Adrenal gland (tissue), 9 donors: ENCODE measurements at regions not wholly inside any gene's neighbourhood (a gene's known extent, or its start where the extent isn't known, plus 50 kb on each side); places are given as distances from the start of the nearest gene placed in this dataset.

Source experiments
- DNase-seq, 7 donors: peaks; one replicate each; pipeline ENCODE4 v3.0.0-alpha.2; 2019 to 2020
- H3K27ac ChIP-seq, 5 donors: fragments of 200-600 bp; sonication (generic) in 4 of 5; 1 replicate in 3 of 5; 2 replicates in 2 of 5; pipeline versions ENCODE4 v1.5.1 to v1.8.0; 2016 to 2020; ENCODE audit warnings: mild to moderate bottlenecking in 1 of 5
- H3K27me3 ChIP-seq: fragments of 200-600 bp; 2 replicates; pipeline ENCODE4 v1.8.0; 2021
- H3K36me3 ChIP-seq, 2 donors: fragments of 200-600 bp; replicated peaks in 1 of 2; 1 replicate in 1 of 2; 2 replicates in 1 of 2; pipeline versions ENCODE4 v1.5.1 to v1.8.0; 2018 to 2022
- H3K4me1 ChIP-seq, 2 donors: fragments of 200-600 bp; replicated peaks in 1 of 2; 1 replicate in 1 of 2; 2 replicates in 1 of 2; pipeline versions ENCODE4 v1.5.1 to v1.8.0; 2018 to 2021
- H3K4me3 ChIP-seq, 4 donors: fragments of 200-600 bp; sonication (generic) in 3 of 4; one replicate each; pipeline ENCODE4 v1.5.1; 2016 to 2018
- H3K9me3 ChIP-seq, 3 donors: fragments of 200-600 bp; sonication (generic) in 1 of 3; replicated peaks in 1 of 3; 1 replicate in 2 of 3; 2 replicates in 1 of 3; pipeline versions ENCODE4 v1.5.1 to v1.8.0; 2016 to 2021
- CTCF ChIP-seq, 6 experiments: fragments of 450-650 bp in 4 of 6; fragments of 200-600 bp in 2 of 6; sonication (generic) in 1 of 6; IDR thresholded peaks; 1 replicate in 5 of 6; 2 replicates in 1 of 6; pipeline versions ENCODE4 v1.5.1 to v1.8.0; 2016 to 2021; ENCODE audit warnings: antibody characterized with exemption in 6 of 6, mild to moderate bottlenecking in 2 of 6, moderate library complexity in 1 of 6
- POLR2A ChIP-seq, 2 donors: fragments of 450-650 bp; IDR thresholded peaks; one replicate each; pipeline ENCODE4 v1.6.1; 2017; ENCODE audit warnings: antibody characterized with exemption in 2 of 2, mild to moderate bottlenecking in 2 of 2, moderate library complexity in 1 of 2
- WGBS, 4 donors: extraction: QIAGEN DNeasy Blood & Tissue Kit in 2 of 4; methylation state at CpG; one replicate each; pipeline versions ENCODE4 v1.1.5 to v1.1.7; 2013 to 2017; 5-methylcytosine and 5-hydroxymethylcytosine counted together
- intact Hi-C, 2 donors: fragments of 100-400 bp; cut with DNase I; formaldehyde crosslinking; loops; one replicate each; pipeline versions ENCODE4 v1.14.1 to v1.15.0; 2022 to 2023
- donor health status: healthy with polysubstance abuse.
- donor health status: Bipolar disorder and iron deficiency.
- donor health status: DM: yes; HTN: yes; CAD: no.
- donor health status: DM: no; HTN: no; CAD: no.
- donor health status: DM: no; HTN: no; CAD: no.

GRCh38 chr2:83369601-83370418 is 1089.3 kb downstream of the SUCLG1 start:
- intact Hi-C loops: no loop called here

GRCh38 chr2:83368916-83369315 is 1090.2 kb downstream of the SUCLG1 start:
- WGBS, 4 donors: 63 to 76% (median 66%) methylated on average over 3 of the region's 3 CpGs
- intact Hi-C loops: no loop called here
- no peaks in the 10 kb centered on the region for H3K4me1 ChIP-seq
- no peaks in the 10 kb centered on the region for H3K9me3 ChIP-seq
- no peaks in the 10 kb centered on the region for H3K36me3 ChIP-seq
- DNase-seq: no peak
- no peak overlapping the region for H3K4me3 ChIP-seq
- no peaks in the 10 kb centered on the region for H3K27me3 ChIP-seq
- H3K27ac ChIP-seq: no peak overlapping the region
- TF ChIP-seq POLR2A (IDR thresholded peaks at IDR 0.05): no peak
- no peak for TF ChIP-seq CTCF (IDR thresholded peaks at IDR 0.05)

More at GRCh38 chr2:83369601-83370418, 1089.3 kb downstream of the SUCLG1 start:
- 78 to 91% (median 86%) methylated on average over 6 of the region's 6 CpGs for WGBS, 4 donors
- no peak overlapping the region for H3K4me3 ChIP-seq
- H3K27me3 ChIP-seq: no peaks in the 10 kb centered on the region
- H3K27ac ChIP-seq: no peak overlapping the region
- H3K9me3 ChIP-seq: no peaks in the 10 kb centered on the region
- no peaks in the 10 kb centered on the region for H3K36me3 ChIP-seq
- DNase-seq: no peak
- TF ChIP-seq POLR2A (IDR thresholded peaks at IDR 0.05) (no peak), CTCF (IDR thresholded peaks at IDR 0.05) (no peak)
- no peaks in the 10 kb centered on the region for H3K4me1 ChIP-seq

- no peaks in the 10 kb centered on the region for H3K36me3 ChIP-seq
- no peaks in the 10 kb centered on the region for H3K9me3 ChIP-seq
- TF ChIP-seq POLR2A (IDR thresholded peaks at IDR 0.05): no peak
- TF ChIP-seq CTCF (IDR thresholded peaks at IDR 0.05): no peak
- 70 to 78% (median 74%) methylated on average over 2 of the region's 2 CpGs for WGBS, 4 donors
- no peaks in the 10 kb centered on the region for H3K27me3 ChIP-seq
- H3K4me3 ChIP-seq: no peak overlapping the region
- H3K4me1 ChIP-seq: no peaks in the 10 kb centered on the region
- H3K27ac ChIP-seq: no peak overlapping the region
- DNase-seq: no peak
- intact Hi-C loops: no loop called here
Measured at GRCh38 chr2:83368461-83368860, 1090.6 kb downstream of the SUCLG1 start.

GRCh38 chr2:83365476-83365875 is 1093.6 kb downstream of the SUCLG1 start:
- DNase-seq: no peak
- no peak for TF ChIP-seq POLR2A (IDR thresholded peaks at IDR 0.05)
- no peak for TF ChIP-seq CTCF (IDR thresholded peaks at IDR 0.05)
- H3K27ac ChIP-seq: no peak overlapping the region
- H3K9me3 ChIP-seq: no peaks in the 10 kb centered on the region
- no peaks in the 10 kb centered on the region for H3K4me1 ChIP-seq
- H3K27me3 ChIP-seq: no peaks in the 10 kb centered on the region
- intact Hi-C loops: no loop called here
- no peak overlapping the region for H3K4me3 ChIP-seq
- no peaks in the 10 kb centered on the region for H3K36me3 ChIP-seq
